GM06990 (cell line): ENCODE measurements at regions not wholly inside any gene's neighbourhood (a gene's known extent, or its start where the extent isn't known, plus 50 kb on each side); places are given as distances from the start of the nearest gene placed in this dataset.

ENCODE experiments used
- DNase-seq: peaks from one replicate; pipeline ENCODE4 v3.0.0-alpha.2; 2011; ENCODE audit not compliant: insufficient read length; ENCODE audit errors: extremely low read depth
- H3K27me3 ChIP-seq: replicated peaks from 2 replicates; pipeline ENCODE4 v1.6.0; 2011; ENCODE audit warnings: low read length; ENCODE audit not compliant: control insufficient read depth, insufficient read depth
- H3K36me3 ChIP-seq: 2 replicates; pipeline ENCODE4 v1.5.1; 2011; ENCODE audit warnings: low read length; ENCODE audit not compliant: control insufficient read depth, insufficient read depth
- H3K4me3 ChIP-seq: replicated peaks from 2 replicates; pipeline ENCODE4 v1.5.1; 2011; ENCODE audit warnings: low read depth, mild to moderate bottlenecking, control low read depth, low read length
- TF ChIP-seq, protein P1 (sequence below): IDR thresholded peaks from 2 replicates; pipeline ENCODE4 v1.5.1; 2011; ENCODE audit warnings: low read length, control low read depth, mild to moderate bottlenecking, inconsistent platforms; ENCODE audit not compliant: insufficient read depth, poor library complexity, severe bottlenecking

DNA sequence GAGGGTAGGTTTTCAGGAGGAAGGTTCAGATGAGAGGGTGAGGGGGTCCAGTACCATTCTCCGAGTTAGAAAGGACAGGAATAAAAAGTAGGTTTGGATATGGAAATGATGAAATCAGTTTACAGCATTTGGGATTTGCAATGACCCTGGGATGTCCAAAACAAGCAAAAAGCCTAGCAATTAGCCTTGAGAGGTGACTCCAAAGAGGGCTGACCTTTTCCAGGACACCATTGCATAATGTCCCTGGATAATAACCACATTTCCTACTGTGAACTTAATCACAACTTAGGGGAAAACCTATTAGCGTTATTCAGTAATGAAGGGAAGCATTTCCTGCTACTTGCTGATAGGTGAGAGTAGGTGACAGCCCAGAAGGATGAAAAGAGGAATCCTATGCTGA lies 101.4 kb upstream of the ARHGAP42 start:
- no peak for DNase-seq
- Histone ChIP-seq H3K4me3 (no peak overlapping the region), H3K36me3 (no peaks in the 10 kb centered on the region), H3K27me3 (no peaks in the 10 kb centered on the region; the same call in 1 of the 2 replicates)
- TF ChIP-seq, protein P1, sequence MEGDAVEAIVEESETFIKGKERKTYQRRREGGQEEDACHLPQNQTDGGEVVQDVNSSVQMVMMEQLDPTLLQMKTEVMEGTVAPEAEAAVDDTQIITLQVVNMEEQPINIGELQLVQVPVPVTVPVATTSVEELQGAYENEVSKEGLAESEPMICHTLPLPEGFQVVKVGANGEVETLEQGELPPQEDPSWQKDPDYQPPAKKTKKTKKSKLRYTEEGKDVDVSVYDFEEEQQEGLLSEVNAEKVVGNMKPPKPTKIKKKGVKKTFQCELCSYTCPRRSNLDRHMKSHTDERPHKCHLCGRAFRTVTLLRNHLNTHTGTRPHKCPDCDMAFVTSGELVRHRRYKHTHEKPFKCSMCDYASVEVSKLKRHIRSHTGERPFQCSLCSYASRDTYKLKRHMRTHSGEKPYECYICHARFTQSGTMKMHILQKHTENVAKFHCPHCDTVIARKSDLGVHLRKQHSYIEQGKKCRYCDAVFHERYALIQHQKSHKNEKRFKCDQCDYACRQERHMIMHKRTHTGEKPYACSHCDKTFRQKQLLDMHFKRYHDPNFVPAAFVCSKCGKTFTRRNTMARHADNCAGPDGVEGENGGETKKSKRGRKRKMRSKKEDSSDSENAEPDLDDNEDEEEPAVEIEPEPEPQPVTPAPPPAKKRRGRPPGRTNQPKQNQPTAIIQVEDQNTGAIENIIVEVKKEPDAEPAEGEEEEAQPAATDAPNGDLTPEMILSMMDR, result no peak

DNA sequence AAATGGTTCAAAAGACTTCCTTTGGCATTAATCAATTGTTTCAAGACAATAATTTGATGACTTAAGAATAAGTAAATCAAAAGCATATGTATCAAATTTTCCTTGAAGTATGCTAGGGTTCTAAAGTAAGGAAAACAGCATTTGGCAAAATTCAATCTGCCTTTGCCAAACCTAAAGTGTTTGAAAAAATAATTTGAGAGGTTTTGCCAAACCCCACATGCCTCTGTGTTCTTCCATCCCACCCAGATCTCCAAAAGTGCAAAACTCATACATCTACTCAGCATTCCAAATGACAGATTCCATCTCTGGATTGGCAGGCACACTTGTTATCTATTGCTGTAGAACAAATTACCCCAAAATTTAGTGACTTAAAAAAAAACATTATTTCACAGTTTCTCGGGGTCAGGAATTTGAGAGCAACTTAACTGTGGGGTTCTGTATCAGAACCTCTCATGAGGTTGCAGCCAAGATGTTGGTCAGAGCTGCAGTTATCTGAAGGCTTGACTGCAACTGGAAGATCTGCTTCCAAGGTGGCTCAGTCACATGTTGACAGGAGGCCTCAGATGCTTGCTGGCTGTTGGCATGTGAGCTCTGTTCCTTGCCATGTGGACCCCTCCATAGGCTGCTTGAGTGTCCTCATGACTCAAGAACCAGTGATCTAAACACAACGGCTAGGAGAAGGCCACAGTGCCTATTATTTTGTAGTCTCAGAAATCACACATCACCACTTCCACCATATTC lies 100.6 kb upstream of the ARHGAP42 start:
- Histone ChIP-seq H3K36me3 (no peaks in the 10 kb centered on the region), H3K27me3 (no peaks in the 10 kb centered on the region; the same call in 1 of the 2 replicates), H3K4me3 (no peak overlapping the region)
- DNase-seq, result no peak
- TF ChIP-seq, protein P1, result no peak

DNA sequence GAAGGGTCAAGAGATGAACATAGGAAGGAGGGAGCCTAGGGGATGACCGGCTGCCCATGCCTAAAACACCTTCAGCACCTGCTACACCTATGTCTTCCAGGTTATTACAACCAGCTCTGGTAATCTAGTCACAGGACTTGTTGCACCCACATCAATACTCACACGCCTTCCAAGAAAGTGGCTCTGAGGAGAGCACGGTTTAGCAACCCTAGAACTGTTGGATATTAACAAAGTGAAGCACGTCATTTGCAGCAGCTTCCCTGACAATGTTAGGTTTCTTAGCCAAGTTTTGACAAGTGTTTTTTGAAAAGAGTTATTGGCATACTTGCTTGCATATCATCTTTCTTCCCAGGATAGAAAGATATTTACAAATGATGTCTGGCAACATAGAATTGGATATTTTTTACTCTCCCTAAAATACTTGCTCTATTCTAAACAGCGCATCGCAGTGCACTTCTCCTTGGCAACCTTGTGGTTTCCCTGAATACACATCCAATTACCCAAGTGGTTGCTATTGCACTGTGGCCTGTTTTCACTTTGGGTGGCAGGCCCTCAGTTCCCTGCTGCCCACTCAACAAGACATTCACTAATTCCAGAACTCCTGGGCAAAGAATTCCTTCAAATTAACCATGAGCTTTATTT lies 94.3 kb upstream of the ARHGAP42 start:
- Histone ChIP-seq H3K4me3 (no peak overlapping the region), H3K27me3 (no peaks in the 10 kb centered on the region), H3K36me3 (no peaks in the 10 kb centered on the region)
- DNase-seq, result no peak
- TF ChIP-seq, protein P1, result no peak

DNA sequence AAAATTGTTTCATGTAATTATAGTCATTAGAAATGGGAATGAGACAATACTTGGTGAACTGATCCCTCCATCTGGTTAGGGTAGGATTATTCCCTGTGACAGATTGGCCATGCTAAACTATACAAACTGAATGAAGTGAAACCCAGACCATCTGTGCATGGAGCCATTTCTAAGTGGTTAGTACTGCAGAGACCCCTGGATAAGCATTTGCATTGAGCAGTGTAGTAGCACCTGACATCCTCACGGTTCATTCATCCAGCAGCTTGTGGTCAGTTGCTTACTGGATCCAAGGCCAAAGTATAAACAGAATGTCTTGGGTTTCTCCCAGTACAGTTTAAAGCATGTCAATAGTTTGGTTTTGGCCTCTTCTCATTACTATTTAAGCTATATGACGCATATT lies 93.8 kb upstream of the ARHGAP42 start:
- no peak for DNase-seq
- TF ChIP-seq, protein P1, result no peak
- Histone ChIP-seq H3K36me3 (no peaks in the 10 kb centered on the region), H3K27me3 (no peaks in the 10 kb centered on the region), H3K4me3 (no peak overlapping the region)

GRCh38 chr11:100594320-100594719 lies 92.8 kb upstream of the ARHGAP42 start:
- Histone ChIP-seq H3K27me3 (no peaks in the 10 kb centered on the region), H3K4me3 (no peak overlapping the region), H3K36me3 (no peaks in the 10 kb centered on the region)
- no peak for DNase-seq
- TF ChIP-seq, protein P1, result no peak
